HG03565 (cell line): ENCODE measurements at regions not wholly inside any gene's neighbourhood (a gene's known extent, or its start where the extent isn't known, plus 50 kb on each side); places are given as distances from the start of the nearest gene placed in this dataset.
"Not testable (repeated sequence)": the region's sequence is repeated elsewhere in the genome, so short reads cannot be mapped to it uniquely, and the experiment has no call there.

ENCODE experiments used
- ATAC-seq: cut with Tn5 transposase; IDR thresholded peaks from one replicate; pipeline ENCODE4 v1.9.1; 2021; ENCODE audit warnings: mild to moderate bottlenecking, moderate library complexity; ENCODE audit not compliant: unreplicated experiment

GRCh38 chr15:58355382-58355971 is 76.3 kb upstream of the LIPC start:
- ATAC-seq = no peak

- ATAC-seq = no peak
Observed at GRCh38 chr15:58355973-58356372, 75.8 kb upstream of the LIPC start.

DNA sequence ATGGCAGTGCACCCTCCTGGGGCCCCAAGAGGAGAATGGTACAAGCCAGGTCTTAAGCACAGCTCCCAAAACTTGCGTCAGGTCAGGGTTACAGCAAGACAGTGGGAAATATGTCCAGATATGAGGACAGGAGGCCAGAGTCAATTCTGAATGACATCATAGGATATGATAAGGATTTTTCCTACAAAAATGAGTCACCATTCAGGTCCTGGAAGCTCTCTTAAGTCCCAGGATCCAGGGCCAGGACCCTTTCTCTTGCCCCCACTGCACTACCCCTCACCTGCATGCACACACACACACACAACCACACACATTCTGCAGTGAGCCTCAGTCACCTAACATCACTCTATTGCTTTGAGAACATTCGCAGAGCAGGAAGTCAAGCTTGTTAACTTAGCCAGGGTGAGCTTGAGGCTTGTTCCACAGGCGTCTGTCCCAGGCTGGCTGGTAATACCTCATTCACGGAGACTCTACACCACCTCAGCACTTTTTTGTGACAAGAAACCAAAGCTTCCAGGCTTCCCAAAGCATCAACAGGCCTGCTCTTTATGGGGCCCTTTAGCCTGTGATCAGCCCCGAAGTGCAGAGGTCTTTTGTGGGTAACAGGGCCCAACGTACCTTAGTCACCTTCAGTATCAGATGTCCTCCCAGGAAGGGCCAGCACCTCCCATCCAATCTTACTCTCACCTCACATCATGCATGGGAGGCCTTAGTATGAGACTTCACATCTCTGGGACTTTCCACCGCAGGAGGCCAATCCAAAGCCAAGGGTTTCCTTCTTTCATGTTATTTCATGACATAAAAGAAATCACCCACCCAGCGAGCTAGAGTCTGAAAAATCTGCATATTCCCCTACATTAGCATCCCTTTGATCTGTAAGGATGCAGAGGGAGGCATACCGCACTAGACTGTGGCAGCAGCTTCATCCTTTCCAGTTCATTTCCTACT is 74.0 kb upstream of the LIPC start:
- no peak for ATAC-seq

DNA sequence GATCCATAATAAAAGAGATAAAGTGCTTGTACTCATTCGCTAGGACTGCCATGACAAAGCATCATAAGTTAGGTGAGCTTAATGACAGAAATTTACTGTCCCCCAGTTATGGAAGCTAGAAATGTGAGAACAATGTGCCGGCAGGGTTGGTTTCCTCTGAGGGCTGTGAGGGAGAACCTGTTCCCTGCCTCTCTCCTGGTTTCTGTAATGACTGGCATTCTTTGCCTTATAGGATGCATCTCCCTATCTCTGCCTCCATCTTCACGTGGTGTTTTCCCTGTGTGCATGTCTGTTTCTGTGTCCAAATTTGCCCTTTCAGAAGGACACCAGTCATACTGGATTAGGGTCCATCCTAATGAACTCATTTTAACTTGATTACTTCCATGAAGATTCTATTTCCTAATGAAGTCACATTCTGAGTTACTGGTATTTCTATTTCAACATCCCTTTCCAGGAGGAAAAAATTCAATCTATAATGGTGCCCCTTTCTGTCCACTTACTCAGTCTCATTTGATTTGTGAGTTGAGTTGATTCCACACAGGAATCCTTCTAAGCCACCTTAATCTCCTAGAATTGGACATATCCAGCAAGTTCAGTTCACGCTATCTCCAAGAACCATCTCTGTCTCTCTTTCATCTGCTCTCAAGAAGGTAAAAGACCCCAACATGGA is 71.2 kb upstream of the LIPC start:
- ATAC-seq = no peak

DNA sequence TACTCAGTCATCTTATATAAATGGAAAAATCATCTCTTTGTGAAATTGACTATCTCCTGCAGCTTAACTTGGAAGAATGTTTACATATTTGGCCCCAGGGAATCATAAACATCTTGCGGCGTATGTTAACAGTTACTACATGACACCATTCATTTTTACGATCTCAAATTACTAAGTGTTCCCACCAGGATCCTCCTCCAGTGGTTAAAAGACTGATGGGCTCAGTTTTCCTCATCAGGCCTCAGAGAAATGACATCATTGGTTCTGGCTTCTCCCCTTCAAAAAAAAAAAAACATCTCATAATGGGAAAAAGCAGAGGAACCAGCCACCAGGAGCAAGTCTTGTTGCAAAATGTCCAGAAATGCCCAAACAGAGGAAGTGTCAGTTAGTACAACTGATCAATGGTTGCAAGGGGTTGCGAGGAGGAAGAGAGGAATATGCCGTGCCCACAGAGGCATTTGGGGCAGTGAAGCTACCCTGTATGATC is 70.5 kb upstream of the LIPC start:
- no peak for ATAC-seq

DNA sequence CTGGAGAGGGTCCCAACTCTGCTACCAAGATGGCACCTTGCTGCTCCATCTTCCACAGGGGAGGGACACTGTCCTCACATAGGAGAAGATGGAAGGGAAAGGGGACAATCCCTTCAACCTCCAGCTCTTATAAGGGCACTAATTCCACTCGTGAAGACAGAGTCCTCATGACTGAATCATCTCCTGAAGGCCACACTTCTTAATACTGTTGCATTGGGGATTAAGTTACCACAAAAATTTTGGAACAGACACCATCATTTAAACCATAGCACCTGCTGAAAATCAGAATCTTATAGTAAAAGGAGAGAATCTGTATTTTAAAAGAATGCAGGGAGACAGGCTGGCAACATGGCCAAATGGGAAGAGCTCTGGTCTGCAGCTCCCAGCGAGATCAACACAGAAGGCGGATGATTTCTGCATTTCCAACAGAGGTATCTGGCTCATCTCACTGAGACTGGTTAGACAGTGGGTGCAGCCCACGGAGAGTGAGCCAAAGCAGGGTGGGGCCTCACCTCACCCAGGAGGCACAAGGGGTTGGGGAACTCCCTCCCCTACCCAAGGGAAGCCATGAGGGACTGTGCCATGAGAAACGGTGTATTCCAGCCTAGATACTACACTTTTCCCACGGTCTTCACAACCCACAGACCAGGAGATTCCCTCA is 69.4 kb upstream of the LIPC start:
- ATAC-seq = no peak

DNA sequence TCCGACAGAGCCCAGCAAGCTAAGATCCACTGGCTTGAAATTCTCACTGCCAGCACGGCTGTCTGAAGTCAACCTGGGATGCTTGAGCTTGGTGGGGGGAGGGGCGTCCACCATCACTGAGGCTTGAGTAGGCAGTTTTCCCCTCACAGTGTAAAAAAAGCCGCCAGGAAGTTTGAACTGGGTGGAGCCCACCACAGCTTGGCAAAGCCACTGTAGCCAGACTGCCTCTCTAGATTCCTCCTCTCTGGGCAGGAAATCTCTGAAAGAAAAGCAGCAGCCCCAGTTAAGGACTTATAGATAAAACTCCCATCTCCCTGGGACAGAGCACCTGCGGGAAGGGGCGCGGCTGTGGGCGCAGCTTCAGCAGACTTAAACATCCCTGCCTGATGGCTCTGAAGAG is 68.7 kb upstream of the LIPC start:
- ATAC-seq = not testable (repeated sequence)

DNA sequence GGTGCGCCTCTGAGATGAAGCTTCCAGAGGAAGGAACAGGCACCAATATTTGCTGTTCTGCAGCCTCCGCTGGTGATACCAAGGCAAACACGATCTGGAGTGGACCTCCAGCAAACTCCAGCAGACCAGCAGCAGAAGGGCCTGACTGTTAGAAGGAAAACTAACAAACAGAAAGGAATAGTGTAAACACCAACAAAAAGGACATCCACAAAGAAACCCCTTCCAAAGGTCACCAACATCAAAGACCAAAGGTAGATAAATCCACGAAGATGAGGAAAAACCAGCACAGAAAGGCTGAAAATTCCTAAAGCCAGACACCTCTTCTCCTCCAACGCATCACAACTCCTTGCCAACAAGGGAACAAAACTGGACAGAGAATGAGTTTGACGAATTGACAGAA is 68.1 kb upstream of the LIPC start:
- ATAC-seq = not testable (repeated sequence)

GRCh38 chr15:58365098-58365497 is 66.7 kb upstream of the LIPC start:
- not testable (repeated sequence) for ATAC-seq

GRCh38 chr15:58369261-58369701 is 62.5 kb upstream of the LIPC start:
- no peak for ATAC-seq

DNA sequence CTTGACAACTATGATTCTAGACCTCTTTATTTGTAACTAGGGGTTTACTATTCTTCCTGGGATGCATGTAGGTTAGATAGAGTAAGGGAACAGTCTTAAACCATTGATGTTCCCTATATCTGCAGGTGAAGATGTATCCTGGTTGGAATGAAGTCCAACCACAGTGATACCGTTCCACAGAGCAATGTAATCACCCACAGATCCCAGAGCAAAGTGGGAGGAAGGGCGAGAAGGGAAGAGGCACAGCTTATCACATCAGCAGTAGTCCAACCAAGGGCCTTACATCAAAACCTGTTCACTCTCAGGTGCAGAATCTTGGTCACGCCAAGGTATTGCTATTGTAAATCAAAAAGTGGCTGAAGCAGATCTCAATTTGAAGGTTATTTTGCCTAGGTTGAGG is 61.8 kb upstream of the LIPC start:
- no peak for ATAC-seq

DNA sequence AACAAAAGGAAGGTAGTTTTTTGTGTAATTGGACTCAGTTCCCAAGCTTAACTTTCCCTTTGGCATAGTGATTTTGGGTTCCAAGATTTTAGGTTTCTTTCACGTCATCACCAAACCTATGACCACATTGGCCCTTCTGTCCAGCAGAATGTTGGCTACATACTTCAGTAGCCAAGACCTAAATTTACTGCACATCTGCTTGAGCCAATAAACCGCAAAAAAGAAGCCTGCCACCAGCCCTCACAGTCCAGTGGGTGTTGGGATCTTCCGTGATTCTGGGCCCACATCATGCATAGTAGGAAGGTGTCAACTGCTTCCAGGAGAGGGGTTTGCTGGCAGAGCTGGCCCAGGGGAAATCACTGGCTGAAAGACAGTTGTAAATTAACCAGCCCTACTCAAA is 57.6 kb upstream of the LIPC start:
- no peak for ATAC-seq

- no peak for ATAC-seq
Observed at GRCh38 chr15:58377193-58377592, 54.6 kb upstream of the LIPC start.

DNA sequence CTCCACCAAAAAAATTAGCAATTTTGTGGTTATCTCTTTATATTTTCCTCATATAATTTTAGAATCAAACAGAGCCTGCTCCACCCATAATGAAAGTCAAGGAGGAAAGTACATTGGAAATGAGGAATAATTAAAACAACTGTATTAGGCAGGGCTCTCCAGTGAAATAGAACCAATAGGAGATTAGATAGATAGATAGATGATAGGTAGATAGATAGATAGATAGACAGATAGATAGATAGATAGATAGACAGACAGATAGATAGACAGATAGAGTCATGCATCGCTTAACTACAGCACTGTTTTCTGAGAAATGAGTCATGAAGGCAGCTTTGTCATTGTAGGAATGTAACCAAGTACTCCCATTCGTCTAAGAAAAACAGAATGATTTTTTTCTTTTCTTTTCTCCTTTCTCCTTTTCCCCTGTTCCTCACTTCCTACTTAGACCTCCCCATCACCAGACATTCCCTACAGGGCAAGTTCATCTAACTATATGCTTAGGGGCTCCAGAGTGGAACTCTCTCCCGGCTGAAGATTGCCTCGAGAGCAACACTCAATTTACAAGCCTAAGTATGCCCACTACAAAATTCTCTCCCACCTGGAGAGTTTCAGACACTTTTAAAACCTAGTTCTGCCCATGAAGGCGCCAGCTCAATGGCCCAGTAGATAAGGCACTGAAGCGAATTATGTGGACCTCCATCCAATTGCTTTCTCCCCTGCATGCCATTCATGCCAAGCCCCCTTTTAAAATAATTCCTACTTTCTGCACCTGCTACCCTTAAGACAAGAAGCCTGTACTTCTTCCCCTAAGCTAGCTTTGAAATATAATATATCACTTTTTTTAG is 53.3 kb upstream of the LIPC start:
- ATAC-seq = no peak

DNA sequence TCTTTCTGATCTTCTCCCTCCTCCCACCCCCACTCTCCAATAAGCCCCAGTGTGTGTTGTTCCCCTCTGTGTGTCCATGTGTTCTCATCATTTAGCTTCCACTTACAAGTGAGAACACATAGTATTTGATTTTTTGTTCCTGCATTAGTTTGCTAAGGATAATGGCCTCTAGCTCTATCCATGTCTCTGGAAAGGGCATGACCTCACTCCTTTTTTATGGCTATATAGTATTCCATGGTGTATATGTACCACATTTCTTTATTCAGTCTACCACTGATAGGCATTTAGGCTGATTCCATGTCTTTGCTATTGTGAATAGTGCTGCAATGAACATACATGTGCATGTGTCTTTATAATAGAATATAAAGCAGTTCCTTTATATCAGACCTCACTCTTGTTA is 52.3 kb upstream of the LIPC start:
- ATAC-seq = not testable (repeated sequence)

GRCh38 chr15:58380280-58380945 is 51.4 kb upstream of the LIPC start:
- ATAC-seq = no peak

GRCh38 chr15:58381697-58382096 is 50.1 kb upstream of the LIPC start:
- no peak for ATAC-seq
